Endothelial cell of umbilical vein (primary cell): ENCODE measurements at regions not wholly inside any gene's neighbourhood (a gene's known extent, or its start where the extent isn't known, plus 50 kb on each side); places are given as distances from the start of the nearest gene placed in this dataset.

Experiments used
- JUN ChIP-seq: IDR thresholded peaks from 2 replicates; pipeline ENCODE4 v1.6.1; 2011; ENCODE audit warnings: borderline replicate concordance, low read depth; ENCODE audit not compliant: insufficient read length, insufficient read depth
- POLR2A ChIP-seq: IDR thresholded peaks from 2 replicates; pipeline ENCODE4 v1.6.1; 2012; ENCODE audit warnings: low read depth, mild to moderate bottlenecking, control low read depth, low read length
- TF ChIP-seq, protein P1 (sequence below), 2 donors: IDR thresholded peaks; 1 replicate in 1 of 2; 2 replicates in 1 of 2; pipeline ENCODE4 v1.5.1; 2011; ENCODE audit warnings: low read length in 2 of 2, mild to moderate bottlenecking in 2 of 2, moderate library complexity in 2 of 2, control low read depth in 1 of 2, inconsistent platforms in 1 of 2, low read depth in 1 of 2; ENCODE audit not compliant: insufficient read depth in 1 of 2; ENCODE audit errors: extremely low read depth in 1 of 2
- TF ChIP-seq, protein P2 (sequence below): IDR thresholded peaks from 2 replicates; pipeline ENCODE4 v1.6.1; 2011; ENCODE audit not compliant: insufficient read depth, insufficient read length

DNA sequence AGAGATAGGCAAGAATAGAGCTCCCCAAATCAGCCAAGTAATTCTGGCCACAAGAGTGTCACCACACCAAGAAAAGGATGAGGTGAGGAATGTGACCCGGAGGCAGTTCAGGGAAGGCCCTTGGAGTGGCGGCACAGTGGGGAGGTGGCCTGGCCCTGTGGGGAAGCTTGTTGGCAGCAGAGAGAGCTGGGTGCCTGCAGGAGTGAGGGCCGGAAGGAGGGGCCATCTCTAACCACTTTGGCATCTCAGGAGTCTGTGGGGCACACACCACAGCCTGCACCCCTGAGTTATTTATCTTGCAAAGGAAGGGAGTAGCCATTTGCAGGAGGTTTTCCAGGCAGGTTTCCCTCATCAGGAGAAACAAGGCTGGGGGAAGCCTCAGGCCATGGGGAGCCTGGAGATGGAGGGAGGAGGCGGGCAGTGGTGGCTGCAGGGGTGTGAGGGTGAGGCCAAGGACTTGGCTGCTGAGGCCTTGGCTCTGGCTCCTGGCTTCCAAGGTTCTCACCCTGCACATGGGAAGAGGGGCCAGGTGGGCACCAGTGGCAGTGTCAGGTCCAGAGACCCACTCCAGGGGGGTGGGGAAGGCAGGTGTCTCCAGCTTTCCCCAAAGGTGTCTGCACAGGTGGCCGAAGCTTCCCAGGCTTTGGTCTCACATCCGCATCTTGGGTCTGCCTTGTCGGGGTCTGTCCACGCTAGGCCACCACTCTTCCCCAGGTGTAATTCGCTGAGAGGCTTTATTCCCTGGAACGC, 370.2 kb downstream of the CTTN start:
- TF ChIP-seq, protein P1, sequence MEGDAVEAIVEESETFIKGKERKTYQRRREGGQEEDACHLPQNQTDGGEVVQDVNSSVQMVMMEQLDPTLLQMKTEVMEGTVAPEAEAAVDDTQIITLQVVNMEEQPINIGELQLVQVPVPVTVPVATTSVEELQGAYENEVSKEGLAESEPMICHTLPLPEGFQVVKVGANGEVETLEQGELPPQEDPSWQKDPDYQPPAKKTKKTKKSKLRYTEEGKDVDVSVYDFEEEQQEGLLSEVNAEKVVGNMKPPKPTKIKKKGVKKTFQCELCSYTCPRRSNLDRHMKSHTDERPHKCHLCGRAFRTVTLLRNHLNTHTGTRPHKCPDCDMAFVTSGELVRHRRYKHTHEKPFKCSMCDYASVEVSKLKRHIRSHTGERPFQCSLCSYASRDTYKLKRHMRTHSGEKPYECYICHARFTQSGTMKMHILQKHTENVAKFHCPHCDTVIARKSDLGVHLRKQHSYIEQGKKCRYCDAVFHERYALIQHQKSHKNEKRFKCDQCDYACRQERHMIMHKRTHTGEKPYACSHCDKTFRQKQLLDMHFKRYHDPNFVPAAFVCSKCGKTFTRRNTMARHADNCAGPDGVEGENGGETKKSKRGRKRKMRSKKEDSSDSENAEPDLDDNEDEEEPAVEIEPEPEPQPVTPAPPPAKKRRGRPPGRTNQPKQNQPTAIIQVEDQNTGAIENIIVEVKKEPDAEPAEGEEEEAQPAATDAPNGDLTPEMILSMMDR (IDR thresholded peaks at IDR 0.05; ENCODE audit: extremely low read depth in 1 of 2, insufficient read depth in 1 of 2, low read depth in 1 of 2, low read length in 2 of 2), result no peak
- TF ChIP-seq JUN, result no peak
- TF ChIP-seq, protein P2, sequence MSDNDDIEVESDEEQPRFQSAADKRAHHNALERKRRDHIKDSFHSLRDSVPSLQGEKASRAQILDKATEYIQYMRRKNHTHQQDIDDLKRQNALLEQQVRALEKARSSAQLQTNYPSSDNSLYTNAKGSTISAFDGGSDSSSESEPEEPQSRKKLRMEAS, result no peak
- TF ChIP-seq POLR2A, result no peak
